ENCODE measurements at regions not wholly inside any gene's neighbourhood (a gene's known extent, or its start where the extent isn't known, plus 50 kb on each side); places are given as distances from the start of the nearest gene placed in this dataset.

DNA sequence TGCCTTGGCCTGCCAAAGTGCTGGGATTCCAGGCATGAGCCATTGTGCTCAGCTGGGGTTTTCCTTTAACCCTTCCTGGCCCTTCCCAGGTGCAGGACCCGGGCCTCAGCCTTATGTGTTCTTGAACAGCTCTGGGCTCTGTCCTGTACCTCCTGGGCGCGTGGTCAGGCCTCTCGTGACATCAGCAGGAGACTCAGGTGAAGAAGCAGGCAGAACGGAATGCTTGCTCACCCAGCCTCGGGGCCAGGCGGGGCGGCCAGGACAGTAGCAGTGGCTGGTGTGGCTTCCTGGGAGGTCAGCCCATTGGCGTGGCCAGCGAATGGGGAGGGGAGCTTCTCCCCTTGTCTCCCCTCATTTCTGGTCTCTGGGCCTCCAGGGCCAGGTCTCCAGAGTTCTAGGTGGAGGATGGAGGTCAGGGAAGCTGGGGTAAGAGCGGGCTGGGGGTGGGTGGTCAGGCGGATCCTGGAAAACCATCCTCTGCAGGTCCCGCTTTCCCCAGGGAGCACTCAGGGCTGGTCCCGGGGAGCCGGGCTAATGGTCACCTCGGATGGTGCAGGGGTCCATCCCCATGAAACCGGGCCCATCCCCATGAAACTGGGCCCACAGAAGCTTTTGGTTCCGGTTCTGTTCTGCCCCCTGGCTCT lies 281.5 kb downstream of the SEC14L1 start:
- Histone ChIP-seq H3K36me3 (ENCODE audit: low read depth) (peaks cover 18% of the 10 kb centered on the region), H3K4me3 (ENCODE audit: severe bottlenecking) (no peak overlapping the region), H3K4me1 (ENCODE audit: insufficient read depth, poor library complexity, severe bottlenecking) (peaks cover 84% of the 10 kb centered on the region), H3K27me3 (ENCODE audit: insufficient read depth, poor library complexity, severe bottlenecking) (no peaks in the 10 kb centered on the region), H3K27ac (ENCODE audit: poor library complexity, severe bottlenecking) (peak overlapping the region; percentile 95), H3K9me3 (ENCODE audit: severe bottlenecking) (no peaks in the 10 kb centered on the region)
- ATAC-seq (ENCODE audit: low read depth) (peak; percentile 49), DNase-seq (ENCODE audit: low spot score) (peak; percentile 90)
- TF ChIP-seq, protein P1, sequence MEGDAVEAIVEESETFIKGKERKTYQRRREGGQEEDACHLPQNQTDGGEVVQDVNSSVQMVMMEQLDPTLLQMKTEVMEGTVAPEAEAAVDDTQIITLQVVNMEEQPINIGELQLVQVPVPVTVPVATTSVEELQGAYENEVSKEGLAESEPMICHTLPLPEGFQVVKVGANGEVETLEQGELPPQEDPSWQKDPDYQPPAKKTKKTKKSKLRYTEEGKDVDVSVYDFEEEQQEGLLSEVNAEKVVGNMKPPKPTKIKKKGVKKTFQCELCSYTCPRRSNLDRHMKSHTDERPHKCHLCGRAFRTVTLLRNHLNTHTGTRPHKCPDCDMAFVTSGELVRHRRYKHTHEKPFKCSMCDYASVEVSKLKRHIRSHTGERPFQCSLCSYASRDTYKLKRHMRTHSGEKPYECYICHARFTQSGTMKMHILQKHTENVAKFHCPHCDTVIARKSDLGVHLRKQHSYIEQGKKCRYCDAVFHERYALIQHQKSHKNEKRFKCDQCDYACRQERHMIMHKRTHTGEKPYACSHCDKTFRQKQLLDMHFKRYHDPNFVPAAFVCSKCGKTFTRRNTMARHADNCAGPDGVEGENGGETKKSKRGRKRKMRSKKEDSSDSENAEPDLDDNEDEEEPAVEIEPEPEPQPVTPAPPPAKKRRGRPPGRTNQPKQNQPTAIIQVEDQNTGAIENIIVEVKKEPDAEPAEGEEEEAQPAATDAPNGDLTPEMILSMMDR (IDR thresholded peaks at IDR 0.05; ENCODE audit: poor library complexity, severe bottlenecking) = no peak

DNA sequence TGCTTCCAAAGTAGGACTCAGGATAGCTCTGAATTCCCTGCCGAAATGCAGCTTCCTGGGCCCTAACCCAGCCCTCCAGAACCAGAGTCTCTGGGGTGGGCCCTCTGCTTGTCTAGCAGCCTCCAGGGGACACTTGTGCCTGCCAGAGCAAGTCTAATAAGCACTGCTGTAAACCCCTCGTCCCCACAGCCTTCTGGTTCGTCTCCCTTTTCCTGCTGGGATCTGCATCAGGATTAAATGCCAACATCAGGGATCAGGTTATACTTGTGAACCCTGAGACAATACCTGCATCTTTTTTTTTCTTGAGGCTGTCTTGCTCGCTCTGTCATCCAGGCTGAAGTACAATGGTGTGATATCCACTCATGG lies 282.0 kb downstream of the SEC14L1 start:
- Histone ChIP-seq H3K4me1 (ENCODE audit: insufficient read depth, poor library complexity, severe bottlenecking) (peaks cover 89% of the 10 kb centered on the region), H3K27me3 (ENCODE audit: insufficient read depth, poor library complexity, severe bottlenecking) (no peaks in the 10 kb centered on the region)

DNA sequence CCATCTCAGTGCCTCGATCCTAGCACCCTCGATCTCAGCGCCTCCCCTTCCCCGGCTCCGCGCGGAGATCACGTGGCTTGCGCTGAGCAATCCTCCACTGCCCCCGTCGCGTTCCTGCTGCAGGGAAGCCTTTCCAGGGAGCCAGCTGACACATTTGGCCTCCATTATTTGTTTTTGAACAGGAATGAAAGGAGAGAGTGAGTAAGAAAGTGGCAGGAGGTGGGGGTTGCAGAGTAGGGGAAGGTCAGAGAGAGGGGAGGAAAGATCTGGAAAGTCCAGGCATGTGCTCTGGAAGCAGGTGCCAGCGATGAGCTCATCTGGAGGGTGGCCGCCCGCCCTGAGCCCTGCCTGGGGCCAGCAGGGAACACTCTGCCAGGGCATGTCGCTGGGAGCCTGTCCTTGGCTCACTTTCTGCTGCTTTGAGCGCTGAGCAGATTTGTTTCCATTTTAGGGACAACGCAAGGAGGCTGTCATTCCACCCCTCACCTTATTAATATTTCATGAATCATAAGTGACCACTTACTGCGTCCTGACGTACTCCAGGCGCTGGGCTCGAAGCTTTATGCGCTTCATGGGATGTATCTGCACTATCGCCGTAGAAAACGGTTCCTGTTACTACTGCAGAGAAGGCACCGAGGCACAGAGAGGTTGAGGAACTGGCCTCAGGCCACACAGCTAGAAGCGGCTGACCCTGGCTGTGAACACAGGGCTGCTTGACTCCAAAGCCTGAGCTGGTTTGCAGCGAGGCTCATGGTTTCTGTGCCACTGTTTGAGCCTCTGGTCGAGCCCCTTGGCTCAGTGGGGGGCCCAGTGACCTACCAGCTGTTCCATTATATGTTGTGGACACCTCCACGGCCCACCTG lies 283.1 kb downstream of the SEC14L1 start:
- TF ChIP-seq, protein P1 (IDR thresholded peaks at IDR 0.05; ENCODE audit: poor library complexity, severe bottlenecking) = no peak
- Histone ChIP-seq H3K36me3 (ENCODE audit: low read depth) (peaks cover 14% of the 10 kb centered on the region), H3K27me3 (ENCODE audit: insufficient read depth, poor library complexity, severe bottlenecking) (no peaks in the 10 kb centered on the region), H3K27ac (ENCODE audit: poor library complexity, severe bottlenecking) (peak overlapping the region; percentile 95), H3K4me3 (ENCODE audit: severe bottlenecking) (no peak overlapping the region), H3K4me1 (ENCODE audit: insufficient read depth, poor library complexity, severe bottlenecking) (peaks cover 91% of the 10 kb centered on the region), H3K9me3 (ENCODE audit: severe bottlenecking) (no peaks in the 10 kb centered on the region)
- ATAC-seq (ENCODE audit: low read depth) (peak; percentile 6; the same call in 2 of the 3 replicates), DNase-seq (ENCODE audit: low spot score) (no peak)

More for the DNA sequence above, 282.0 kb downstream of the SEC14L1 start:
- Histone ChIP-seq H3K9me3 (ENCODE audit: severe bottlenecking) (no peaks in the 10 kb centered on the region), H3K4me3 (ENCODE audit: severe bottlenecking) (no peak overlapping the region), H3K36me3 (ENCODE audit: low read depth) (peaks cover 16% of the 10 kb centered on the region), H3K27ac (ENCODE audit: poor library complexity, severe bottlenecking) (peak overlapping the region; percentile 95)
- ATAC-seq (ENCODE audit: low read depth) = no peak
- TF ChIP-seq, protein P1 (IDR thresholded peaks at IDR 0.05; ENCODE audit: poor library complexity, severe bottlenecking) = no peak
- DNase-seq (ENCODE audit: low spot score) = no peak

DNA sequence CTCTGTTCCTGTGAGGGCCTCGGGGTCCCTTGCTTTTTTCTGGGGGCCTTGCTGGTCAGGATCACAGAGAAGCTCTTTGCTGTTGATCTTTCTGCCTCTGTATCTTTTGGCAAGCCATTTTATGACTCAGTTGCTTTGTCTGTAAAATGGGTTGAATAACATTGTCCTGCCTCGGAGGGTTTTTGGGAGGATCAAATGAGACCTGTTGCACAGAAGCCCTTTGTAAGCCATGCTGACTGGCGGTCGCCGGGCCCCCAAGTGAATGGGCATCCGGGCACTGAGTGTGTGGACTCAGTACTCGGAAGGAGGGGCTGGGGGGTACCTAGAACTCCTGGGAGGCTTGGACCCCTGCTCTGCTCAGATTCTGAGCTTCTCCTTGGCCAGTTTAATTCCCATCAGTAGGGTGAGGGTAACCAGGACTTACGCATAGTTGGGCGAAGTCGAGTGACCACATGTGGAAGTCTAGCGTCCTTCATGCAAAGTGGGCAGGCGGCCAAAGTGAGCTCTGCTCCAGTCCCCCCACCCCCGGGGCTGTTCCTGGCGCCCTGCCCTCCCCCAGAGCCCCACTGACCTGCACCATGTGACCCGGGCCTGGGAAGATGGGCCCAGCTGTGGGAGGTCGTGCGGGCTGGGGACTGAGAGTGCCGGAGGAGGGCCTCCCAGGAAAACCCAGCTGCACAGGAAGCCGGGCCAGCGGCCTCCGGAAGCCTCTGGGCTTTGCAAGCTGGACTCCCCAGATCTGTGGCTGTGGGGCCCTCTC lies 284.0 kb downstream of the SEC14L1 start:
- TF ChIP-seq, protein P1 (IDR thresholded peaks at IDR 0.05; ENCODE audit: poor library complexity, severe bottlenecking) = no peak
- Histone ChIP-seq H3K27me3 (ENCODE audit: insufficient read depth, poor library complexity, severe bottlenecking) (no peaks in the 10 kb centered on the region), H3K36me3 (ENCODE audit: low read depth) (peaks cover 14% of the 10 kb centered on the region), H3K9me3 (ENCODE audit: severe bottlenecking) (no peaks in the 10 kb centered on the region), H3K4me3 (ENCODE audit: severe bottlenecking) (no peak overlapping the region), H3K4me1 (ENCODE audit: insufficient read depth, poor library complexity, severe bottlenecking) (peaks cover 83% of the 10 kb centered on the region), H3K27ac (ENCODE audit: poor library complexity, severe bottlenecking) (peak overlapping the region; percentile 95)
- ATAC-seq (ENCODE audit: low read depth) = no peak
- DNase-seq (ENCODE audit: low spot score) = no peak

Measured in RWPE2 (cell line).